H1 (cell line): ENCODE measurements at regions not wholly inside any gene's neighbourhood (a gene's known extent, or its start where the extent isn't known, plus 50 kb on each side); places are given as distances from the start of the nearest gene placed in this dataset.

Source experiments
- CBX5 ChIP-seq: fragments of 300-800, 300-1000 bp; sonication (generic); IDR thresholded peaks from 2 replicates; pipeline ENCODE4 v1.7.1; 2016; ENCODE audit warnings: antibody characterized with exemption, low read length, low read depth
- CHD7 ChIP-seq: fragments of 300-600 bp; sonication (generic); IDR thresholded peaks from 2 replicates; pipeline ENCODE4 v1.7.1; 2012; ENCODE audit warnings: low read length, moderate library complexity, mild to moderate bottlenecking, inconsistent platforms; ENCODE audit not compliant: insufficient replicate concordance

GRCh38 chr12:70186436-70186835, 56.8 kb upstream of the CNOT2 start (continued):
- TF ChIP-seq CHD7: no peak
- TF ChIP-seq CBX5: no peak
